ENCODE measurements at regions not wholly inside any gene's neighbourhood (a gene's known extent, or its start where the extent isn't known, plus 50 kb on each side); places are given as distances from the start of the nearest gene placed in this dataset.

DNA sequence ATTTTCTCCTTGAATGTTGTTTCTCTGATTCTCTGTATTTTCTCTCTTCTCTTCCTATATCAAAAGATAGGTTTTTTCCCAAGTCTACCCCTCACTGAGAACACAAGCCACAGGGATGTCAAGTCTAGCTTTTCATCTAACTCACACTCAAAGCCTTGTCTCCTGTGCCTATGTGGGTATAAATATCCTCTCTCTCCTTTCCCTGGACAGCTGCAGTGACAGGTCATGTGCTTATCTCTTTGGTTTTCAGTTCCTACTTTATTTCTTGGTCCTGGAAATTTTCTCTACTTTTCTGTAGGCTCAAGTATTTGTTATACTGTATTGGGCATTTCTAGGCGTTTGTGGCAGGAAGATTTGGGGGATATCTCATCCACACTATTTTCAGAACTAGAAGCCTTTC lies 182.4 kb upstream of the MVB12B start:
- Histone ChIP-seq H3K4me3 (no peak overlapping the region), H3K4me1 (replicated peaks in 1 of 2; ENCODE audit: control insufficient read depth in 2 of 2, insufficient read depth in 2 of 2, low read length in 2 of 2) (no peaks in the 10 kb centered on the region), H3K9ac (ENCODE audit: insufficient read depth in 1 of 2, low read depth in 2 of 2, low read length in 2 of 2) (no peak overlapping the region), H3K4me2 (ENCODE audit: insufficient read depth, low read length) (no peak overlapping the region), H3K9me1 (ENCODE audit: control insufficient read depth, insufficient read depth, low read length) (no peaks in the 10 kb centered on the region), H4K20me1 (replicated peaks; ENCODE audit: control insufficient read depth, insufficient read depth, low read length) (0 out of 2 replicates have a peak, but pooled peaks cover 3% of the 10 kb centered on the region), H3K79me2 (ENCODE audit: control insufficient read depth, insufficient read depth, low read length) (no peaks in the 10 kb centered on the region), H3K36me3 (ENCODE audit: control insufficient read depth, insufficient read depth, low read length) (no peaks in the 10 kb centered on the region), H3K27ac (ENCODE audit: extremely low read depth, low read depth, low read length) (no peak overlapping the region), H3K27me3 (ENCODE audit: control insufficient read depth in 2 of 2, insufficient read depth in 2 of 2, low read length in 2 of 2) (peaks cover 12 to 37% of the 10 kb centered on the region in 2 experiments; a peak in 4 of 5 replicates), H2AFZ (ENCODE audit: low read depth, low read length) (no peak overlapping the region), H3K9me3 (replicated peaks; ENCODE audit: control insufficient read depth, insufficient read depth, low read depth, low read length) (no peaks in the 10 kb centered on the region)
- in situ Hi-C loops (cut with MboI): no loop called here
- WGBS (ENCODE audit: insufficient coverage, low coverage, missing lambda C conversion rate): 0% methylated on average over 1 of the region's 1 CpG
- intact Hi-C loops (cut with micrococcal nuclease): no loop called here
- BruUV-seq (replicated peaks): no TSS peak
- DNase-seq (ENCODE audit: extremely low read depth in 1 of 4, low spot score in 3 of 4) (no peak), ATAC-seq (no peak), FAIRE-seq (no peak)
- POLR2A ChIA-PET: no interaction called here
- CTCF ChIA-PET (ENCODE audit: low intra/inter-chr PET ratio): no interaction called here
- TF ChIP-seq NEUROD1 (IDR thresholded peaks at IDR 0.05; ENCODE audit: borderline replicate concordance, low read depth, low read length, partially characterized antibody) (no peak), SMARCB1 (IDR thresholded peaks at IDR 0.05; ENCODE audit: insufficient read length, low read depth) (no peak), DACH1 (IDR thresholded peaks at IDR 0.05; ENCODE audit: partially characterized antibody) (no peak), CBFA2T2 (conservative IDR thresholded peaks at IDR 0.05) (no peak), CEBPG (CRISPR knock-in tag; IDR thresholded peaks at IDR 0.05) (no peak), CEBPG (tag; conservative IDR thresholded peaks at IDR 0.05 in 1 of 2, IDR thresholded peaks at IDR 0.05 in 1 of 2) (no peak), GTF2F1 (IDR thresholded peaks at IDR 0.05; ENCODE audit: low read depth, low read length) (no peak), ZNF197 (CRISPR knock-in tag; IDR thresholded peaks at IDR 0.05; ENCODE audit: low read depth) (no peak), ZNF449 (CRISPR knock-in tag; IDR thresholded peaks at IDR 0.05) (no peak), MEIS2 (IDR thresholded peaks at IDR 0.05; ENCODE audit: partially characterized antibody) (no peak), ZNF395 (CRISPR knock-in tag; IDR thresholded peaks at IDR 0.05) (no peak), RCOR1 (IDR thresholded peaks at IDR 0.05; ENCODE audit: borderline replicate concordance in 1 of 2, low read depth in 2 of 2, low read length in 2 of 2) (no peak), MCM5 (IDR thresholded peaks at IDR 0.05; ENCODE audit: low read depth) (no peak), STAG1 (CRISPR knock-in tag; IDR thresholded peaks at IDR 0.05; ENCODE audit: borderline replicate concordance) (no peak), KAT7 (CRISPR knock-in tag; IDR thresholded peaks at IDR 0.05; ENCODE audit: borderline replicate concordance) (no peak)
- TF ChIP-seq, protein P1, sequence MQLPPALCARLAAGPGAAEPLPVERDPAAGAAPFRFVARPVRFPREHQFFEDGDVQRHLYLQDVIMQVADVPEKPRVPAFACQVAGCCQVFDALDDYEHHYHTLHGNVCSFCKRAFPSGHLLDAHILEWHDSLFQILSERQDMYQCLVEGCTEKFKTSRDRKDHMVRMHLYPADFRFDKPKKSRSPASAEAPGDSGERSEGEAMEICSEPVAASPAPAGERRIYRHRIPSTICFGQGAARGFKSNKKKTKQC (CRISPR knock-in tag; IDR thresholded peaks at IDR 0.05): no peak
- TF ChIP-seq, protein P2, sequence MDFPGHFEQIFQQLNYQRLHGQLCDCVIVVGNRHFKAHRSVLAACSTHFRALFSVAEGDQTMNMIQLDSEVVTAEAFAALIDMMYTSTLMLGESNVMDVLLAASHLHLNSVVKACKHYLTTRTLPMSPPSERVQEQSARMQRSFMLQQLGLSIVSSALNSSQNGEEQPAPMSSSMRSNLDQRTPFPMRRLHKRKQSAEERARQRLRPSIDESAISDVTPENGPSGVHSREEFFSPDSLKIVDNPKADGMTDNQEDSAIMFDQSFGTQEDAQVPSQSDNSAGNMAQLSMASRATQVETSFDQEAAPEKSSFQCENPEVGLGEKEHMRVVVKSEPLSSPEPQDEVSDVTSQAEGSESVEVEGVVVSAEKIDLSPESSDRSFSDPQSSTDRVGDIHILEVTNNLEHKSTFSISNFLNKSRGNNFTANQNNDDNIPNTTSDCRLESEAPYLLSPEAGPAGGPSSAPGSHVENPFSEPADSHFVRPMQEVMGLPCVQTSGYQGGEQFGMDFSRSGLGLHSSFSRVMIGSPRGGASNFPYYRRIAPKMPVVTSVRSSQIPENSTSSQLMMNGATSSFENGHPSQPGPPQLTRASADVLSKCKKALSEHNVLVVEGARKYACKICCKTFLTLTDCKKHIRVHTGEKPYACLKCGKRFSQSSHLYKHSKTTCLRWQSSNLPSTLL (IDR thresholded peaks at IDR 0.05): no peak

Data from K562 (cell line).